K562 (cell line): ENCODE measurements at regions not wholly inside any gene's neighbourhood (a gene's known extent, or its start where the extent isn't known, plus 50 kb on each side); places are given as distances from the start of the nearest gene placed in this dataset.

Source experiments
- ATAC-seq: fragments of 200-7000 bp; cut with Tn5 transposase; 3 replicates; pipeline ENCODE4 v1.9.1; 2020; ENCODE audit warnings: moderate library complexity
- BruUV-seq: library from RNA; stranded (reverse); fragments of 400-500 nt; replicated peaks from 2 replicates; lab custom pipeline; 2021; lab: Mats Ljungman, UMichigan
- CTCF ChIA-PET: fragments of 300-600 bp; formaldehyde crosslinking; extraction: SDS; loops from one replicate; lab custom pipeline; 2021; ENCODE audit warnings: low intra/inter-chr PET ratio; lab: Yijun Ruan, JAX
- POLR2A ChIA-PET: fragments of 300-600, 350-650 bp; sonication (Branson Sonifier 250); formaldehyde crosslinking; extraction: SDS; loops from one replicate; lab custom pipeline; 2021; ENCODE audit warnings: antibody characterized with exemption, inconsistent platforms; lab: Yijun Ruan, JAX
- DNase-seq, 4 experiments: peaks; one replicate each; pipeline versions ENCODE4 v3.0.0 to v3.0.0-alpha.2; 2011 to 2018; ENCODE audit warnings: low spot score in 3 of 4, mixed read lengths in 3 of 4; ENCODE audit errors: extremely low read depth in 1 of 4
- FAIRE-seq: peaks from 2 replicates; lab custom pipeline; 2011; peaks lifted over from hg19 to GRCh38; lab: Jason Lieb, UNC
- H2AFZ ChIP-seq: 2 replicates; pipeline ENCODE4 v1.6.0; 2011; ENCODE audit warnings: low read depth, low read length, control low read depth, inconsistent platforms
- H3K27ac ChIP-seq: fragments of 200-600 bp; 3 replicates; pipeline ENCODE4 v1.8.0; 2011; ENCODE audit warnings: low read depth, mild to moderate bottlenecking, control low read depth, inconsistent platforms, low read length, moderate library complexity, mixed read lengths; ENCODE audit errors: extremely low read depth
- H3K27me3 ChIP-seq, 2 experiments: fragments of 300-600 bp in 1 of 2; 2 replicates in 1 of 2; 3 replicates in 1 of 2; pipeline versions ENCODE4 v1.6.0 to v1.8.0; 2011; ENCODE audit warnings: inconsistent platforms in 2 of 2, low read length in 2 of 2, mild to moderate bottlenecking in 1 of 2, mixed read lengths in 1 of 2, moderate library complexity in 1 of 2; ENCODE audit not compliant: control insufficient read depth in 2 of 2, insufficient read depth in 2 of 2
- H3K36me3 ChIP-seq: fragments of 300-600 bp; 3 replicates; pipeline ENCODE4 v1.8.0; 2011; ENCODE audit warnings: mild to moderate bottlenecking, low read length, inconsistent platforms; ENCODE audit not compliant: control insufficient read depth, insufficient read depth
- H3K4me1 ChIP-seq, 2 experiments: fragments of 200-600 bp in 1 of 2; replicated peaks in 1 of 2; 2 replicates in 1 of 2; 3 replicates in 1 of 2; pipeline versions ENCODE4 v1.5.1 to v1.8.0; 2011; ENCODE audit warnings: inconsistent platforms in 2 of 2, low read length in 2 of 2, mild to moderate bottlenecking in 1 of 2, mixed read lengths in 1 of 2, moderate library complexity in 1 of 2; ENCODE audit not compliant: control insufficient read depth in 2 of 2, insufficient read depth in 2 of 2
- H3K4me2 ChIP-seq: 2 replicates; pipeline ENCODE4 v1.6.1; 2011; ENCODE audit warnings: low read length, control low read depth, inconsistent platforms, mixed read lengths; ENCODE audit not compliant: insufficient read depth
- H3K4me3 ChIP-seq: fragments of 200-600 bp; sonication (generic), shearing (Covaris generic); 2 replicates; pipeline ENCODE4 v1.5.1; 2016; ENCODE audit warnings: control low read depth, inconsistent platforms
- H3K79me2 ChIP-seq: fragments of 200-600 bp; 3 replicates; pipeline ENCODE4 v1.8.0; 2011; ENCODE audit warnings: low read length, inconsistent platforms; ENCODE audit not compliant: control insufficient read depth, insufficient read depth
- H3K9ac ChIP-seq, 2 experiments: 2 replicates each; pipeline versions ENCODE4 v1.6.0 to v1.6.1; 2011; ENCODE audit warnings: low read depth in 2 of 2, low read length in 2 of 2, control low read depth in 1 of 2, inconsistent platforms in 1 of 2, mild to moderate bottlenecking in 1 of 2, mixed read lengths in 1 of 2; ENCODE audit not compliant: insufficient read depth in 1 of 2
- H3K9me1 ChIP-seq: one replicate; pipeline ENCODE4 v1.6.0; 2011; ENCODE audit warnings: inconsistent platforms, mild to moderate bottlenecking, low read length, moderate library complexity; ENCODE audit not compliant: control insufficient read depth, insufficient read depth
- H3K9me3 ChIP-seq: replicated peaks from 2 replicates; pipeline ENCODE4 v1.5.1; 2011; ENCODE audit warnings: low read depth, low read length, inconsistent platforms; ENCODE audit not compliant: control insufficient read depth, insufficient read depth
- H4K20me1 ChIP-seq: replicated peaks from 2 replicates; pipeline ENCODE4 v1.6.1; 2011; ENCODE audit warnings: low read length, inconsistent platforms, mixed read lengths; ENCODE audit not compliant: control insufficient read depth, insufficient read depth
- AFF1 ChIP-seq, 2 experiments: fragments of 450-650 bp; IDR thresholded peaks; 2 replicates each; pipeline ENCODE4 v1.6.1; 2018; ENCODE audit warnings: mild to moderate bottlenecking in 2 of 2, low read depth in 1 of 2; ENCODE audit not compliant: partially characterized antibody in 2 of 2
- DNMT1 ChIP-seq: fragments of 450-650 bp; IDR thresholded peaks from 2 replicates; pipeline ENCODE4 v1.6.1; 2016; ENCODE audit warnings: antibody characterized with exemption, mild to moderate bottlenecking
- HSF4 ChIP-seq: fragments of 250-450 bp; sonication (Bioruptor Pico); IDR thresholded peaks from 2 replicates; pipeline ENCODE4 v2.1.2; 2022; ENCODE audit warnings: mild to moderate bottlenecking, moderate library complexity, borderline replicate concordance
- NR0B1 ChIP-seq: fragments of 450-650 bp; IDR thresholded peaks from one replicate; pipeline ENCODE4 v1.6.1; 2018; ENCODE audit warnings: mild to moderate bottlenecking, moderate library complexity; ENCODE audit not compliant: partially characterized antibody
- PRPF4 ChIP-seq: fragments of 200-400 bp; formaldehyde crosslinking; IDR thresholded peaks from one replicate; pipeline ENCODE4 v1.6.1; 2017; ENCODE audit warnings: low read length, low read depth, mild to moderate bottlenecking; ENCODE audit not compliant: insufficient read depth, poor library complexity, severe bottlenecking
- SIRT6 ChIP-seq: IDR thresholded peaks from one replicate; pipeline ENCODE4 v1.6.1; 2012; ENCODE audit warnings: low read depth, mild to moderate bottlenecking, control low read depth, inconsistent platforms, low read length, moderate library complexity
- TAF15 ChIP-seq: fragments of 200-400 bp; formaldehyde crosslinking; IDR thresholded peaks from 2 replicates; pipeline ENCODE4 v1.6.1; 2017; ENCODE audit warnings: mild to moderate bottlenecking, low read depth, low read length, moderate library complexity
- ZC3H11A ChIP-seq: IDR thresholded peaks from 2 replicates; pipeline ENCODE4 v1.6.1; 2012; ENCODE audit warnings: low read depth, low read length, improper control_type of control experiment
- ZNF507 ChIP-seq: conservative IDR thresholded peaks from 2 replicates; pipeline ENCODE4 v1.6.1; 2017; ENCODE audit warnings: missing genetic modification characterization, missing compliant biosample characterization
- WGBS: fragments of 100-300 bp; shearing (Covaris generic); methylation state at CpG from one replicate; pipeline ENCODE4 v1.1.6; 2016; ENCODE audit warnings: low coverage, mixed read lengths; ENCODE audit not compliant: insufficient coverage; ENCODE audit errors: missing lambda C conversion rate; 5-methylcytosine and 5-hydroxymethylcytosine counted together
- in situ Hi-C: fragments of 300-500 bp; cut with MboI; formaldehyde crosslinking; loops from 4 replicates; pipeline ENCODE4 v1.15.0; 2018; ENCODE audit warnings: inconsistent platforms, mixed read lengths
- intact Hi-C: fragments of 100-400 bp; cut with micrococcal nuclease; formaldehyde crosslinking; loops from 2 replicates; pipeline ENCODE4 v1.14.2; 2022
- TF ChIP-seq, protein P1 (sequence below): fragments of 450-650 bp; IDR thresholded peaks from 2 replicates; pipeline ENCODE4 v1.6.1; 2016; ENCODE audit warnings: antibody characterized with exemption

- in situ Hi-C loops: no loop called here
- CTCF ChIA-PET: no interaction called here
- no peak for DNase-seq
Measured at GRCh38 chr5:162990063-162990462, 447.3 kb upstream of the CCNG1 start.

DNA sequence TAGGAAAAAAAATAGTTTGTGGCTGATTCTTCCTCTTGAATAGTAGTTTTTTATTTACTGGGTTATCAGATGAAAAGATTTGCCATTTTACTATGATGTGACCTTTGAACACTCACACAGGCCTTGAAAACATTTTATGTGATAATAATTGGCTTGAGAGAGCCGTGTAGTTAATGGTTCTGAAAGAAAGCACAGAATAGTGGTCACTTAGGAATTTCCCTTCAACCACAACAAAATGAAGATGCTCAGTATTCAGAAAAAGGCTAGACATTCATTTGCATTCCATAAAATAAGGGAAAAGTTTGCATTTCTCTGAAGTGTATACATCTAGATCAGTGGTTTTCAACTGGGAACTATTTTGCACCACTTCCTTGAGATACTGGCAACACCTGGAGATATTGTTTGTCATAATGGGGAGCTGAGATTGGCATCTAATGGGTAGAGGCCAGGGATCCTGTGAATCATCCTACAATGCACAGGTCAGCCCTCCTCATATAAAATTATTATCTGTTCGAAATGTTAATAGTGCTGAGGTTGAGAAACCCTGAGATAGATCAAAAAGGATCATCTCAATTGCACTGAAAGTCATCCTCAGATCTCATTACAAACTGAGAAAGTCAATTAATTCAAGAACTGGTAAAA is 446.4 kb upstream of the CCNG1 start:
- H3K9me1 ChIP-seq: no peaks in the 10 kb centered on the region
- H3K4me1 ChIP-seq: no peaks in the 10 kb centered on the region
- 0% methylated on average over 2 of the region's 2 CpGs for WGBS
- no peak for DNase-seq
- POLR2A ChIA-PET: no interaction called here
- H3K36me3 ChIP-seq: no peaks in the 10 kb centered on the region
- H3K27me3 ChIP-seq: no peaks in the 10 kb centered on the region
- CTCF ChIA-PET: no interaction called here
- no peaks in the 10 kb centered on the region; the same call in 1 of the 2 replicates for H3K9me3 ChIP-seq
- no peaks in the 10 kb centered on the region for H3K79me2 ChIP-seq
- no peak overlapping the region for H3K4me2 ChIP-seq
- H3K27ac ChIP-seq: no peak overlapping the region
- no peak for FAIRE-seq
- H4K20me1 ChIP-seq: no peaks in the 10 kb centered on the region
- H3K4me3 ChIP-seq: no peak overlapping the region
- intact Hi-C loops (no loop called here), in situ Hi-C loops (no loop called here)
- no peak for ATAC-seq
- H2AFZ ChIP-seq: no peak overlapping the region
- no peak overlapping the region for H3K9ac ChIP-seq
- BruUV-seq: no TSS peak
- TF ChIP-seq NR0B1 (no peak), AFF1 (IDR thresholded peaks at IDR 0.05; ENCODE audit: low read depth in 1 of 2, partially characterized antibody in 2 of 2) (no peak), ZNF507 (no peak), TAF15 (no peak)

More at GRCh38 chr5:162990063-162990462, 447.3 kb upstream of the CCNG1 start:
- intact Hi-C loops: no loop called here
- Histone ChIP-seq H3K27me3 (no peaks in the 10 kb centered on the region), H4K20me1 (no peaks in the 10 kb centered on the region), H3K4me3 (no peak overlapping the region), H3K27ac (no peak overlapping the region), H3K79me2 (no peaks in the 10 kb centered on the region), H3K4me1 (no peaks in the 10 kb centered on the region), H3K9me1 (no peaks in the 10 kb centered on the region), H3K9ac (no peak overlapping the region), H2AFZ (no peak overlapping the region), H3K36me3 (no peaks in the 10 kb centered on the region), H3K4me2 (no peak overlapping the region), H3K9me3 (no peaks in the 10 kb centered on the region; the same call in 1 of the 2 replicates)
- TF ChIP-seq HSF4 (CRISPR knock-in tag): no peak
- TF ChIP-seq ZC3H11A: no peak
- no peak for TF ChIP-seq DNMT1
- TF ChIP-seq PRPF4: no peak
- TF ChIP-seq SIRT6: no peak
- TF ChIP-seq, protein P1, sequence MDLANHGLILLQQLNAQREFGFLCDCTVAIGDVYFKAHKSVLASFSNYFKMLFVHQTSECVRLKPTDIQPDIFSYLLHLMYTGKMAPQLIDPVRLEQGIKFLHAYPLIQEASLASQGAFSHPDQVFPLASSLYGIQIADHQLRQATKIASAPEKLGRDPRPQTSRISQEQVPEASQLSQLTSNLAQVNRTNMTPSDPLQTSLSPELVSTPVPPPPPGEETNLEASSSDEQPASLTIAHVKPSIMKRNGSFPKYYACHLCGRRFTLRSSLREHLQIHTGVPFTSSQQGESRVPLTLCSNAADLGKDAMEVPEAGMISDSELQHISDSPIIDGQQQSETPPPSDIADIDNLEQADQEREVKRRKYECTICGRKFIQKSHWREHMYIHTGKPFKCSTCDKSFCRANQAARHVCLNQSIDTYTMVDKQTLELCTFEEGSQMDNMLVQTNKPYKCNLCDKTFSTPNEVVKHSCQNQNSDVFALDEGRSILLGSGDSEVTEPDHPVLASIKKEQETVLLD: no peak
- POLR2A ChIA-PET: no interaction called here
- no peak for FAIRE-seq
- BruUV-seq: no TSS peak
- no peak for ATAC-seq
